Activated CD4-positive, alpha-beta T cell treated with anti-CD3 and anti-CD28 coated beads for 48 hours (primary cell): ENCODE measurements at regions not wholly inside any gene's neighbourhood (a gene's known extent, or its start where the extent isn't known, plus 50 kb on each side); places are given as distances from the start of the nearest gene placed in this dataset.
A peak's percentile ranks its signal among the peaks of the same experiment; 100 is the strongest.
"Not testable (repeated sequence)": the region's sequence is repeated elsewhere in the genome, so short reads cannot be mapped to it uniquely, and the experiment has no call there.

Experiments
- DNase-seq: peaks from one replicate; pipeline ENCODE4 v3.0.0-alpha.2; 2020

DNA sequence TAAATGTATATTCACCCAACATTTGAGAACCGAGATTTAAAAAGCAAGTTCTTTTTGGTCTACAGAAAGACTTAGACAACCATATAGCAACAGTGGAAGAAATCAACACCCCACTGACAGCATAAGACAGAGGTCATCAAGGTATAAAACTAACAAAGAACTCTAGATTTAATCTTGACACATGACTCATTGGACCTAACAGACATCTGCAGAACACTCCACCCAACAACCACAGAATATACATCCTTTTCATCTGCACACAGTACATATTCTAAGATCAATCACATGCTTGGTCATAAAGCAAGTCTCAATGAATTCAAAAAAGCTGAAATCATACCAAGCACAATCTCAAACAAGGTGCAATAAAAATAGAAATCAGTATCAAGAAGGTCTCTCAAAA, 65.8 kb downstream of the SPIN4 start:
- no peak for DNase-seq

GRCh38 chrX:63284659-63285058, 66.5 kb downstream of the SPIN4 start:
- no peak for DNase-seq

DNA sequence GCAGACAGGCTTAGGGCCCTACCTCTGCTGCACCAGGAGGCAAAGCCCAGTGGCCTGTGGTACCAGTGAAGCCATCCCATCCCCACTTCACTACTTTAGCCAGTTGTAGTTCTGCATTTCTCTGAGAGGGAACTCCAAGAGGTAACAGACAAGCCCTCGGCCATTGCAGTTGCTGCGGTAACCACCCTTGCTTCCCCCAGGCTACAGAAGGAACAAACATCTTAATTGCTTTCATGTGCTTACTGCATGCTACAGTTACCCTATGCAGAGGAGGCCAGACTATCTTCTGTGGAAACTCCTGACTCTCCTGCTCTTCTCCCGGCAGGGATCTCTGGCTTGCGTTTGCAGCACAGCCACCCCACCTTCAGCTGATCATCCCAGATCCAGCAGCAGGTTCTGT, 67.8 kb downstream of the SPIN4 start:
- DNase-seq: no peak

GRCh38 chrX:63282828-63283227, 68.3 kb downstream of the SPIN4 start:
- no peak for DNase-seq

GRCh38 chrX:63282077-63282476, 69.1 kb downstream of the SPIN4 start:
- no peak for DNase-seq

DNA sequence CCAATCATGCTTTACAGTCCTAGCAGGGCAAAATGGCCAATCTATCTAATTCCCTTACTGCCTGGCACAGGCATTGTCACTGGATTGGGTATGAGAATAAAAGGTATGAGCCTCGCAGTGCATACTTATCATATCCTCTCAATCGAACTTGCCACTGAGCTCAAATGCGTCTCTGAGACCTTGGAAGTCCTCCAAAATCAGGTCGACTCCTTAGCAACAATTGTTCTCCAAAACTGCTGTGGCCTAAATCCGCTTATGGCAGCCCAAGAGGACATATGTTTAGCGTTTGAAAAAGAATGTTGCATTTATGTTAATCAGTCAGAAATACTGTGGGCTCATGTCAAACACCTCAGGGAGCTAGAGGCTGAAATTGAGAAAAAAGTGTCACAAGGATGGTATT, 69.7 kb downstream of the SPIN4 start:
- DNase-seq: no peak

DNA sequence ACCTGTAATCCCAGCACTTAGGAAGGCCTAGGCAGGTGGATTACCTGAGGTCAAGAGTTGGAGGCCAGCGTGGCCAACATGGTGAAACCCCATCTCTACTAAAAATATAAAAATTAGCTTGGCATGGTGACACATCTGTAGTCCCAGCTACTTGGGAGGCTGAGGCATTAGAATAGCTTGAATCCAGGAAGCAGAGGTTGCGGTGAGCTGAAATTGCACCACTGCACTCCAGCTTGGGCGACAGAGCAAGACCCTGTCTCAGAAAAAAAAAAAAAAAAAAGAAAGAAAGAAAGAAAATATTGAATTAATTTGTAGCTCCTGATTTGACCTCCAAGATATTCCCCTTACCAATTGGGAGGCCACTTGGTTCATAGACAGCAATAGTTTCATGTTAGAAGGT, 73.7 kb downstream of the SPIN4 start:
- DNase-seq: not testable (repeated sequence)

- peak; percentile 38 for DNase-seq
These were observed 76.0 kb downstream of the SPIN4 start for GRCh38 chrX:63275127-63275526.

DNA sequence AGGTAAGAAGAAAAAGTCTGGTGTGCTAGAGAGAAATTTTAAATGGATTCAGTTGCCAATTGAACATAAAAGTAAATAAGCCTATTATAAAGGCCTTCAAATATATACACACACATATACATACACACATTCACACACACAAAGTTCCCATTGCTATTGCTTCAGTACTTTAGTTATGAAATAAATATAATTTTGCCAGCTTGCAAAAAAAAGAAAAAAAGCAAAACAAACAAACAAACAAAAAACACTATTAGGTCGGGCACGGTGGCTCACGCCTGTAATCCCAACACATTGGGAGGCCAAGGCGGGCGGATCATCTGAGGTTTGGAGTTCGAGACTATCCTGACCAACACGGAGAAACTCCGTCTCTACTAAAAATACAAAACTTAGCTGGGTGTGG, 80.3 kb downstream of the SPIN4 start:
- no peak for DNase-seq

DNA sequence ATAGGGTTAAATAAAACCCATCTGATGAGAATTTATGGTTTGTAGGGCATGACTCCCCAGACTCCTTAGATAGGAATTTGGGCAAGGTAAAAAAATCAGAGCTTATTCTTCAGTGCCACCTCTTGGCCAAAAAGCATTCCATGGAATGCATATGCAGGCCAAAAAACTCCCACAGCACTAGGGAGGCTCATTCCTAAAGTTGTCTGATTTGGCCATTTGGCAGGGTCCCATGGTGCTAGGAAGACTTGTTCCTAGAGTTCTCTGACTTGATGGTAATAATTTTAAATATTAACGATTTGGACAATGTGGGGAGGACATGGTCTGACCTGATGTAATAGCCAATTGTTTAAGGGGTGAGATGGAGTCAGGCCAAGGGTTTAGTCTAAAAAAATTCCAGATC, 93.0 kb downstream of the SPIN4 start:
- DNase-seq: no peak

DNA sequence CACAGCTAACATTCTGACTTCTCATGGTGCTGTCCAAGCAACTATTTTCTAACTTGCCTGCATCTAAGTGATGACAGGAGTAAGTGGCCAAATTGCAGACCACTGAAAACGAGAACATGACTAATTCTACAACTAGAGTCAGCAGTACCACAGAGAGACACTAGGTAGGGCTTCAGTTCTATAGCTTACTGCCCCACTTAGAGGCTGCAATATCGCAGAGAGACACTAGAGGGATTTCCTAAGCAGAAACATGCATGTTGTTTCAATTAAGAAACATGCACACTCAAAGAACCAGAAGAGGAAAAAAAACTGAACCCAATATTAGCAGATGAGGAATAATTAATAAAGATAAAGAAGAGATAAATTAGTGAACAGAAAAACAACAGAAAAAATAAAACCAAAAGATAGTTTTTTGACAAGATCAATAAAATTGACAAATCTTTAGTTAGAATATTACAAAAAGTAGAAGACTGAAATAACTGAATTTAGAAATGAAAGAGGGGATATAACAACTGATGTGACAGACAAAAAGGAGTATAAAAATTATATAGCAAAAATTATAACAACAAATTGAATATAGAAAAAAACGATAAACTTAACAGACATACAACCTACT, 100.8 kb downstream of the SPIN4 start:
- DNase-seq: peak; percentile 29

- DNase-seq: not testable (repeated sequence)
These were observed 108.4 kb downstream of the SPIN4 start for GRCh38 chrX:63242689-63243088.

- DNase-seq: not testable (repeated sequence)
These were observed 115.2 kb downstream of the SPIN4 start for GRCh38 chrX:63235963-63236362.

DNA sequence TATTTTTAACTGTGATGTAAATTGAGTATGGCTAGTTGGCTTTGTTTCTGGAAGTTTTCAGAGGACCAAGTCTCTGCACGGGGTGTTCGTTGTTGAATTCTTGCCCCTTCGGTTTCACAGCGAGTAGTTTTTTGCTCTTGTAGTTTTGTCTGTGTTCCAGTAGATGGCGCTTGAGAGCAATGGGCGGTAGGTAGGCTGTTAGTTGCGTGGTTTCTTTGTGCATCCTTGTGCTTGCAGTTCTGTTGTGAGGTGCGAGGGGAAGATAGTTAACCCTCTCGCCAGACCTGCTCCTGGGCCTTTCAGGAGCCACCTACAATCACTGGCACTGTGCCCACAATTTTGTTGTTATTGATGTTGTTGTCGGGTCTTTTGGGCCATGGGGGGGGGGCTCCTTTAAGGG, 118.1 kb downstream of the SPIN4 start:
- not testable (repeated sequence) for DNase-seq

GRCh38 chrX:63218202-63218601, 132.9 kb downstream of the SPIN4 start:
- DNase-seq: not testable (repeated sequence)

DNA sequence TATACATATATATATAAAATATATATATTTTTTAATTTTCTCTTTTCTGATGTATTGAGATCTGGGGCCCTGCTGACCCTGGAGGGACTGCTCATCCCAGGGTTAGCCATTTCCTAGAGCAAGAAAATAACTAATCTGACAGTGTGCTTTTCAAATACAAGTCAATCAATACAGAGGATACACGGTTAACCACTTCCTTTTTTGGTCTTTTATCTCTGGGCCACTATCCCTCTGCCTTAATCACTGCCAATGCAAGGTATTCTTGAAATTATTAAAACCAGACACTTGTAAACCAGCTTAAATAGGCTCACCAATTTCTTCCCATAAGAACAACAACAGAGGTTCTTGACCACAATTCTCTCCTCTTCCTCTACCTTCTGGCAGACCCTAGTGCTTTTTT, 133.6 kb downstream of the SPIN4 start:
- not testable (repeated sequence) for DNase-seq

GRCh38 chrX:63209645-63210044, 141.5 kb downstream of the SPIN4 start:
- not testable (repeated sequence) for DNase-seq

GRCh38 chrX:63209128-63209527, 142.0 kb downstream of the SPIN4 start:
- not testable (repeated sequence) for DNase-seq

DNA sequence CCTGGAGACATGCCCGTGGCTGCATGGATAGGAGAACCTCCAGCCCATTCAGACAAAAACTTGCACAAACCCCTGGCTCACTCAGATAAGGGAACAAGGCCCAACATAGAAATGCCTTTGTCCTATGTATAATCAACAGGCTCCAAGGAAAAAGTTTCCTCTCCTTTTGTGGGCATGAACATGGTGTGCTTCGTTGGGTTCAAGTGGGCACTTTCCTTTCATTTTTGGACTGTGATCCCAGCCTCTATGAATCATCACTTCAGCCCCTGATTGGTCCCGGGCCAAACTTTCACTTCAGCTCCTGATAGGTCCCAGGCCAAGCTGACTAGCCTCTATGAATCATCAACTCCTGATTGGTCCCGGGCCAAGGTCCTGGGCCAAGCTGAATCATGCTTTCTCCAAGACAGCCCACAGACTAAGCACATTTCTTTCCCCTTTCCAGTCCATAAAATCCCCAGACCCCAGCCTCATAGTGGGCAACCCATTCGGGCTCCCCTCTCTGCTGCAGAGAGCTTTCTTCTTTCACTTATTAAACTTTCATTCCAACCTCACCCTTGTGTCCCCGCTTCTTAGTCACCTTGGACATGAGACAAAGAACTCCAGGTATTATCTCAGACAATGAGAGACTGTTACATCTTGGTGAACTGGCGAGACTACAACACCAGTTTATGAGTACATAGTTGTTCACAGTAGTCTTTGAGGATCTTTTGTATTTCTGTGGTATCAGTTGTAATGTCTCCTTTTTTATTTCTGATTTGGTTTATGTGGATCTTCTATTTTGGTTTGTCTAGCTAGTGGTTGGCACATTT, 146.7 kb downstream of the SPIN4 start:
- not testable (repeated sequence) for DNase-seq

DNA sequence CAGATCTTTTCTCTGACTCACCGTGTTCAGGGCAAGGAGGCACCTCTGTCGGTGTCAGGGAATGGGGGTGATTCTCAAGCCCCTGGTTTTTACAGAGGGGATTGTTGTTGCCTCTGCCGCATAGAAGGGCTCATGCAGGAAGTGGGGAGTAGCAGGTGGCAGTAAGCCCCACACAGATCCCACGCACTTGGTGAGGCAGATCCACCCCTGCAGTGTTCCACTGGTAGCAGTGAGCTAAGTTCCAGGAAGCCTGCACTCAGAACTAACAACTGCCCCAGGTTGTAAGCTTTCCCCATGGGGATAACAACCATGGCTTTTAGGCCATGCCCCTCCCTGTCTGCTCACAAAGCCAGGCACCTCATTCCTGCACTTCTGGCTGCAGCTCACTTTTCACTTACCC, 149.1 kb downstream of the SPIN4 start:
- not testable (repeated sequence) for DNase-seq

DNA sequence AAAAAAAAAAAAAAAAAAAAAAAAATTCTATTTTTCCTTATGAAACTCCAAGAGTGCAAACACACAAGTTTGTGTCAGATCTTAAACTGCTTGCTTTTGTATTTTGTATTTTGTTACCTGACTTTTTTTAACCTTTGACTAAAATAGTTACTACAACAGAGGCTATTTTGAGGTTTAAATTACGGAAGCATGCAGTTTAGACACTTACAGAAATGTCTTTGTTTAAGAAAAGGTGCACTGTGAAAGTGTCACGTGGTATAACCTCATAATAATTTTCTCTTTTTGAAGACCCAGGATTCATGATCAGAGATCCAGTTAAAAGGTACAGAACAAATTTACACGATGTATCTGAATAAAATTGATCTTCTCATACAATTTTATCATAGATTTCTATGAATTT, 152.4 kb downstream of the SPIN4 start:
- DNase-seq: not testable (repeated sequence)

- not testable (repeated sequence) for DNase-seq
These were observed 158.6 kb downstream of the SPIN4 start for GRCh38 chrX:63192366-63193041.

- no peak for DNase-seq
These were observed 165.0 kb downstream of the SPIN4 start for GRCh38 chrX:63186137-63186536.

- DNase-seq: not testable (repeated sequence)
These were observed 171.3 kb downstream of the SPIN4 start for GRCh38 chrX:63179852-63180251.
